ENCODE measurements at regions not wholly inside any gene's neighbourhood (a gene's known extent, or its start where the extent isn't known, plus 50 kb on each side); places are given as distances from the start of the nearest gene placed in this dataset.

GRCh38 chr11:70500076-70500847 lies 101.9 kb downstream of the CTTN start:
- TF ChIP-seq EZH2phosphoT487 (IDR thresholded peaks at IDR 0.05; ENCODE audit: low read depth, severe bottlenecking, unreplicated experiment), result no peak
- TF ChIP-seq, protein P1, sequence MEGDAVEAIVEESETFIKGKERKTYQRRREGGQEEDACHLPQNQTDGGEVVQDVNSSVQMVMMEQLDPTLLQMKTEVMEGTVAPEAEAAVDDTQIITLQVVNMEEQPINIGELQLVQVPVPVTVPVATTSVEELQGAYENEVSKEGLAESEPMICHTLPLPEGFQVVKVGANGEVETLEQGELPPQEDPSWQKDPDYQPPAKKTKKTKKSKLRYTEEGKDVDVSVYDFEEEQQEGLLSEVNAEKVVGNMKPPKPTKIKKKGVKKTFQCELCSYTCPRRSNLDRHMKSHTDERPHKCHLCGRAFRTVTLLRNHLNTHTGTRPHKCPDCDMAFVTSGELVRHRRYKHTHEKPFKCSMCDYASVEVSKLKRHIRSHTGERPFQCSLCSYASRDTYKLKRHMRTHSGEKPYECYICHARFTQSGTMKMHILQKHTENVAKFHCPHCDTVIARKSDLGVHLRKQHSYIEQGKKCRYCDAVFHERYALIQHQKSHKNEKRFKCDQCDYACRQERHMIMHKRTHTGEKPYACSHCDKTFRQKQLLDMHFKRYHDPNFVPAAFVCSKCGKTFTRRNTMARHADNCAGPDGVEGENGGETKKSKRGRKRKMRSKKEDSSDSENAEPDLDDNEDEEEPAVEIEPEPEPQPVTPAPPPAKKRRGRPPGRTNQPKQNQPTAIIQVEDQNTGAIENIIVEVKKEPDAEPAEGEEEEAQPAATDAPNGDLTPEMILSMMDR (IDR thresholded peaks at IDR 0.05; ENCODE audit: poor library complexity), result no peak
- TF ChIP-seq EZH2 (IDR thresholded peaks at IDR 0.05; ENCODE audit: borderline replicate concordance), result no peak
- no peak overlapping the region for H3K4me2 ChIP-seq

DNA sequence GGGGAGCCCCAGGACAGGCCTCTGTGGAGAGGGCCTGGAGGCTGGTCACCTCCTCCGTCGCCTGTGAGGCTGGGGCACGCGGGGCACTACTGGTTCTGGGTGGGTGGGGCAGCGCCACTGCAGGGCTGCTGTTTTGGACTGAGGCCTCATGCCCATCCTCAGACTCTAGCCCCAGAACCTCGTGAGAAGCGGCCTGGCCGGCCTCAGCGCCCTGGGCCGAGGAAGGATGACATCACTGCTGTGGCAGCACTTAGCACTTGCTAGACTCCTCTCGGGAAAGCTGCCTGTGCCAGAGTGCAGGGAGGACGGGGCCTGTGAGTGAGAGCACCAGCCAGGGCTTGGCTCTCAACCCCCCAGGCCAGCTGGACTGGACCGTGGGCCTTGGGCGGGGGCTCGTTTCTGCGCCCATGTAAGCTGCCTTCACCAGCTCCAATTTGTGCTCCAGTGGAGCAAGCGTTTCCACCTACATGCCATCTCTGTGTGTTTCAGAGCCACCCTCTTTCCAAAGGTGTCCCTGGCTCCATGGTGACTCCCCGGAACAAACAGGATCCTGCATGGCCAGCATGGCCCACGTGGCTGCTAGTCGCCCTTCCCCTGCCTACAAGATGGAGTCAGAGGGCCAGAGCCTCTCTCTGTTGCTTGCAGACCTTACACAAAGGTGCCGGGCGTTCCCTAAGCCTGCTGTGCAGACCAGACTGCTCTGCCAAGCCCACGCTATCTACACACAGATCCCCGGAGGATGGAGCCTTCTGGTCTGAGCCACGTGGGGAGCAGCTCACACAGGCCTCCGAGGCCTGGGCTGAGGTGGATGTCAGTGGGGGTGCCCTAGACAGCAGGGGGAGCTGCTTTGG lies 102.9 kb downstream of the CTTN start:
- WGBS (ENCODE audit: low lambda C conversion rate, missing lambda C conversion rate), result 79% methylated on average over 25 of the region's 26 CpGs
- H3K79me2 ChIP-seq, result no peaks in the 10 kb centered on the region
- H3K9me3 ChIP-seq (ENCODE audit: low read depth), result no peaks in the 10 kb centered on the region
- H3K9me2 ChIP-seq (replicated peaks; ENCODE audit: insufficient read depth), result no peaks in the 10 kb centered on the region
- no peak for DNase-seq (ENCODE audit: low spot score)
- TF ChIP-seq EZH2phosphoT487 (IDR thresholded peaks at IDR 0.05; ENCODE audit: low read depth, severe bottlenecking, unreplicated experiment) (no peak), EZH2 (IDR thresholded peaks at IDR 0.05; ENCODE audit: borderline replicate concordance) (no peak)
- TF ChIP-seq, protein P1 (IDR thresholded peaks at IDR 0.05; ENCODE audit: poor library complexity), result no peak
- H3K4me1 ChIP-seq (ENCODE audit: insufficient read depth), result no peaks in the 10 kb centered on the region
- no peak overlapping the region for H2AFZ ChIP-seq
- H4K20me1 ChIP-seq (ENCODE audit: insufficient read depth, poor library complexity, severe bottlenecking), result no peaks in the 10 kb centered on the region
- H3K4me2 ChIP-seq, result no peak overlapping the region
- no peak overlapping the region for H3K4me3 ChIP-seq
- no peaks in the 10 kb centered on the region for H3K36me3 ChIP-seq (replicated peaks; ENCODE audit: insufficient read depth, low read depth)
- H3K27ac ChIP-seq, result no peak overlapping the region
- no peaks in the 10 kb centered on the region for H3K27me3 ChIP-seq

More at GRCh38 chr11:70500076-70500847, 101.9 kb downstream of the CTTN start:
- Histone ChIP-seq H2AFZ (no peak overlapping the region), H3K4me3 (no peak overlapping the region), H3K4me1 (ENCODE audit: insufficient read depth) (no peaks in the 10 kb centered on the region), H4K20me1 (ENCODE audit: insufficient read depth, poor library complexity, severe bottlenecking) (no peaks in the 10 kb centered on the region), H3K27me3 (no peaks in the 10 kb centered on the region), H3K79me2 (no peaks in the 10 kb centered on the region), H3K9me3 (ENCODE audit: low read depth) (no peaks in the 10 kb centered on the region), H3K27ac (no peak overlapping the region), H3K36me3 (replicated peaks; ENCODE audit: insufficient read depth, low read depth) (no peaks in the 10 kb centered on the region), H3K9me2 (replicated peaks; ENCODE audit: insufficient read depth) (no peaks in the 10 kb centered on the region)
- WGBS (ENCODE audit: low lambda C conversion rate, missing lambda C conversion rate), result 95% methylated on average over 25 of the region's 25 CpGs
- DNase-seq (ENCODE audit: low spot score), result no peak

DNA sequence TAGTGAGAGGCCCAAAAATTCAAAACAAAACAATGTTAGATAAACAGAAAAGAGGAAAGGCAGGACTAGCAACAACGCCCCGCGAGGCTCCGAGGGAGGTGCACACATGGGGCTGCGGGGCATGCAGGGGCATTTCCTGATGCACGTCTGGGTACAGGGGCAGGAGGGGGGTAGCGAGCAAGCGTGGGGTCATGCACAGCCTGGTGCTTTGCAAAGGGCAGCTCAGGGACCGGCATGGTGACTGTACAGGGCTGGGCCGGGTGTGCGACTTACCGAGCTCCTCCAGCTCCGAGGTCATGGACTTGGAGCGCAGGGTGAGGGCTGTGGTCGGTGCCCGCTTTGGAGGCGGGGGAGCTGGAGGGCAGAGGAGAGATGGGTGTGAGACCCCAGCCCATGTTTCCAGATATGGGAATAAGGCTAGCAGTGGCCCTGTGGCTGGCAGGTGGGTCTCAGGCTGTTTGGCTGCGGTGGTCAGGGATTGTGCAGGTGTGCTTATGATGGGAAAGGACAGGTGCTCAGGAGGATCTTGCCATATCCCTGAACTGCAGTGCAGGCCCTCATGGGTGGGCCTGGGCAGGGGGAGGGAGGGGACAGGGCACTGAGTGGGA lies 103.7 kb downstream of the CTTN start:
- Histone ChIP-seq H2AFZ (no peak overlapping the region), H3K27ac (no peak overlapping the region), H3K27me3 (no peaks in the 10 kb centered on the region), H3K4me3 (no peak overlapping the region), H3K36me3 (replicated peaks; ENCODE audit: insufficient read depth, low read depth) (no peaks in the 10 kb centered on the region), H4K20me1 (ENCODE audit: insufficient read depth, poor library complexity, severe bottlenecking) (no peaks in the 10 kb centered on the region), H3K9me2 (replicated peaks; ENCODE audit: insufficient read depth) (no peaks in the 10 kb centered on the region), H3K4me2 (no peak overlapping the region), H3K4me1 (ENCODE audit: insufficient read depth) (no peaks in the 10 kb centered on the region), H3K79me2 (no peaks in the 10 kb centered on the region), H3K9me3 (ENCODE audit: low read depth) (no peaks in the 10 kb centered on the region)
- 97% methylated on average over 17 of the region's 18 CpGs for WGBS (ENCODE audit: low lambda C conversion rate, missing lambda C conversion rate)
- TF ChIP-seq, protein P1 (IDR thresholded peaks at IDR 0.05; ENCODE audit: poor library complexity), result no peak
- TF ChIP-seq EZH2 (IDR thresholded peaks at IDR 0.05; ENCODE audit: borderline replicate concordance), result no peak
- no peak for TF ChIP-seq EZH2phosphoT487 (IDR thresholded peaks at IDR 0.05; ENCODE audit: low read depth, severe bottlenecking, unreplicated experiment)
- no peak for DNase-seq (ENCODE audit: low spot score)
